SK-N-MC (cell line): ENCODE measurements at regions not wholly inside any gene's neighbourhood (a gene's known extent, or its start where the extent isn't known, plus 50 kb on each side); places are given as distances from the start of the nearest gene placed in this dataset.

Experiments used
- EZH2 ChIP-seq: fragments of 200-600 bp; sonication (generic); IDR thresholded peaks from one replicate; pipeline ENCODE4 v1.6.1; 2017; ENCODE audit warnings: antibody characterized with exemption
- FOXP2 ChIP-seq: optimal IDR thresholded peaks from 2 replicates; pipeline ENCODE3; 2011; ENCODE audit warnings: mild to moderate bottlenecking, moderate library complexity; ENCODE audit not compliant: insufficient read depth; ENCODE audit errors: extremely low read length, control extremely low read depth
- POLR2AphosphoS5 ChIP-seq: IDR thresholded peaks from 2 replicates; pipeline ENCODE4 v1.6.1; 2012; ENCODE audit warnings: mild to moderate bottlenecking, low read depth, low read length, borderline replicate concordance

DNA sequence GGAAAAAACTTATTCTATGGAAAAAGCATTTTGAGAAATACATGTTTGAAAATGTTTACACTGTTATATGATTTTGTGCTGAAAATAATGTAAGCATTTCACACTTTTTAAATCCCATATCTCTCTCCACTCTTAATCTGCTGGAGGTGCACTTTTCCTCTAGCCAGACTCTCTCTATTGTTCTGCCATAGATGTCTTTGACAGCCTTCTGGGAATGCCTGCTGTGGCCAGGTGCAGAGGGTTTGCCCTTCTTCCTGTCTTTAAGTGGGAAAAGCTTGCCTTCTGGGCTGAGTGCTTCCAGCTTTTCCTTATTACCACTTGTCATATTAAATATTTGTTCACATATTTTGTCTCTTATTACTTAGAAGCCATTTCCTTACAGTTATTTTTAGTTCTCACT, 60.1 kb upstream of the PPM1H start:
- no peak for TF ChIP-seq POLR2AphosphoS5
- no peak for TF ChIP-seq EZH2
- no peak for TF ChIP-seq FOXP2
